GM12892 (cell line): ENCODE measurements at regions not wholly inside any gene's neighbourhood (a gene's known extent, or its start where the extent isn't known, plus 50 kb on each side); places are given as distances from the start of the nearest gene placed in this dataset.

Experiments
- POLR2A ChIP-seq: IDR thresholded peaks from 2 replicates; pipeline ENCODE4 v1.6.1; 2011; ENCODE audit warnings: low read depth, low read length, control low read depth
- POLR2AphosphoS5 ChIP-seq: IDR thresholded peaks from 2 replicates; pipeline ENCODE4 v1.6.1; 2011; ENCODE audit warnings: low read depth, low read length, control low read depth
- TAF1 ChIP-seq: IDR thresholded peaks from 2 replicates; pipeline ENCODE4 v1.6.1; 2011; ENCODE audit warnings: low read depth, mild to moderate bottlenecking, control low read depth, low read length, borderline replicate concordance

DNA sequence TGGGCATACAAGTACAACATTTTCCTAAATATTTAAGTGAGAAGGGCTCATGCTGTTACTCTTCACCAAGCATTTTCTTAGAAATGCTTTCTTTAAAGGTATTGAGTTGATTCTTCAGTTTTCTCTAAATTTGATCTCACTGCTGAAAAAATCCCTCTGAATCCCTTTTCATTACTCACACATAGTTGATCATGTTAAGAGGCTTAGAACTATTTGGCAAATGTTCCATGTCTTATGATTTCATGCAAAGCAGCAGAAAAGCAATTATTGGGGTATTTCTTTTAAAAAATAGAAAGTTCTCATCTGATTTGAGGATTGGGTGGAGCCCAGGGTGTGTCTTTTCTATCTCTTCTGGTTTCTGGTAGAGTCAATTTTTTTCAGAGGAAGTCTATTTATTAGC lies 1079.8 kb upstream of the ZEB2 start:
- TF ChIP-seq TAF1, result no peak
- no peak for TF ChIP-seq POLR2AphosphoS5
- no peak for TF ChIP-seq POLR2A
